GM19395 (cell line): ENCODE measurements at regions not wholly inside any gene's neighbourhood (a gene's known extent, or its start where the extent isn't known, plus 50 kb on each side); places are given as distances from the start of the nearest gene placed in this dataset.
A peak's percentile ranks its signal among the peaks of the same experiment; 100 is the strongest.
"Not testable (repeated sequence)": the region's sequence is repeated elsewhere in the genome, so short reads cannot be mapped to it uniquely, and the experiment has no call there.

Experiments used
- ATAC-seq: cut with Tn5 transposase; IDR thresholded peaks from one replicate; pipeline ENCODE4 v1.9.1; 2021; ENCODE audit warnings: mild to moderate bottlenecking, moderate library complexity; ENCODE audit not compliant: unreplicated experiment

DNA sequence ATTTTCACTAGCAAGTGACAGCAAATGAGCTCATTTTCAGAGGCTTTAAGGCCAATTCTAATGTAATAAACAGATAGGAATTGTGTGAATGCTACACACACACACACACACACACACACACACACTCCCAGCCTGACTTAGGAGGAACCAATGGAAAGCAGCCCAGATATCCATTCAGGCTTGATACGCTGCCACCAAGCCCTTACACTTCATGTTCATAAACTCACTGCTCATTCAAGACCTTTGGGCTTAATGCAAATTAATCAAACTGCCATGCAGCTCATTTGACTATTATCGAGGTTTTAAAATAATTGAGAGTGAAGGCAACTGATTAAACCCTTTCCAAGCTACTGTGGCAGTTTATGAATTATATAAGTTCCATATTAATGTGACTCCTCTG is 298.9 kb upstream of the NCKAP5 start:
- ATAC-seq, result no peak

- no peak for ATAC-seq
Measured at GRCh38 chr2:133871545-133872209, 303.4 kb upstream of the NCKAP5 start.

- ATAC-seq, result no peak
Measured at GRCh38 chr2:133878326-133878725, 310.1 kb upstream of the NCKAP5 start.

- no peak for ATAC-seq
Measured at GRCh38 chr2:133879703-133880102, 311.4 kb upstream of the NCKAP5 start.

DNA sequence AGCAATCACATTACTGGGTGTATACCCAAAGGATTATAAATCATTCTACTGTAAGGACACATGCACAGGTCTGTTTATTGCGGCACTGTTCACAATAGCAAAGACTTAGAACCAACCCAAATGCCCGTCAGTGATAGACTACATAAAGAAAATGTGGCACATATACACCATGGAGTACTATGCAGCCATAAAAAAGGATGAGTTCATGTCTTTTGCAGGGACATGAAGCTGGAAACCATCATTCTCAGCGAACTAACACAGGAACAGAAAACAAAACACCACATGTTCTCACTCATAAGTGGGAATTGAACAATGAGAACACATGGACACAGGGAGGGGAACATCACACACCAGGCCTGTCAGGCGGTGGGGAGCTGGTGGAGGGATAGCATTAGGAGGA is 313.9 kb upstream of the NCKAP5 start:
- not testable (repeated sequence) for ATAC-seq

DNA sequence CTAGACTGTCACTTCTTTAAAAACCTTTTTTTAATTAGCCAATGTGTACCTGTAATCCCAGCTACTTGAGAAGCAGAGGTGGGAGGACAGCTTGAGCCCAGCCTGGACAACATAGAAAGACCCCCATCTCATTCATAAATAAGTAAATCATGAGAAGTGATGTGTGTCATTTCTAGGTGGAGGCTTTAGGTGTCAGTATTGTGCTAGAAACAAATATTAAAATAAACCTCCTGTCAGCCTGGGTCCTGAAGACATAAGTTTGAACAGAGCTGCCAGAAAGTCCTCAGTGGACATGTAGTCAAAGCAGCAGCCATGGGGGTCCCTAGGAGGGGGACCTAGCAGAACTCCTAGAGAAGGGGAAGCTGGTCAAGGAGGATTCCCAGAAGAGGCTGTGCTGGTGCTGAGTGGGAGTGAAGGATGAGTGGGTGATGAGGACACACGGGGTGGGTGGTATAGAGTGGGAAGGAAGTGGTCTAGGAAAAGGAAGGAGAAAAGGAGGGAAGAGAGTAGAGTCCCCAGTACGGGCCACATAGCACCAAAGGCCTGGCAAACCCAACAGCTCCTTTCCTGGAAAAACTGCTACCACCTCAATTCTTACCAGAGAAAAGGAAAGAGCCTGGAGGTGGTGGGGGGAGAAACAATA is 316.6 kb upstream of the NCKAP5 start:
- no peak for ATAC-seq

- ATAC-seq, result no peak
Measured at GRCh38 chr2:133885847-133886246, 317.6 kb upstream of the NCKAP5 start.

DNA sequence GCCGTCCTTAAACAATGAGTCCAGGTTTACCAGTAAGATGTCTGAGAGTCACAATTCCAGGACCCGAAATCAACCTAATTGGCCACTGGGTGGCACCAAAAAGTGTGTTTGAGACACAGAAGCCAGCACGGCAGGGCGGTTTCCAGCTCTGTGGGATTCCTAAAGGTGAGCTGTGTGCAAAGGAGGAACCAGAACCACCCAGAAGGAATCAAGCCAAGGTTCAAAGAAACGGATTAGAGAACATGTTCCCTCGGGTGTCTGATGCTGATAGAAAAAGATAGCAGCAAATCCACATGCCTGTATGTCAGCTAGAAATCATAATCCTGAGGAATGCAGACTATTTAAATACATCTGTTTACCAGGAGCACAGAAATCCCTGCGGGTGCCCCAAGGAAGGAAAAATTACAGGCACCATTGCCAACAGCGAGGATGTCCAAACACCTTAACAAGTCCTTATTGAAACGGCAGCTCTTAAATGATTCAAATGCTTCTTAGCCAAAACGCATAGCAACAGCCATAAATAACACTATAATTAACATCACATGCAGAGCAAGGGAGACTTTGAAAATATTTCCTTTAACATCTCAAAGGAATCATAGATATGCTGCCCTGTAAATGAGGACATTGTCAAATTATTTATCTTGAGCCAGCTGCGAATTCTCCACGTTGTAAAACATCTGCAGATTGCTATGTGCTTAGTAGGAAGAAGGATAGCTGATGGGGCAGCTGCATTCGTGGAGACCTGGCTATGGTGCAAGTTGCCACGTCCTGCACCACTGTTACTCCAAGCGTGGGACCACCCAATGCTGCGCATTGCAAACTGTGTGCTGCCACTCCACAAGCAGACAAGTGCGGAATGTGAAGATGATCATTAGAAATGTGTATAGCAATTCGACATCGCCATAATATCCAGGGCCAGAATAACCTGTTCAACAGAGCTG is 318.7 kb upstream of the NCKAP5 start:
- peak; percentile 81 for ATAC-seq

- no peak for ATAC-seq
Measured at GRCh38 chr2:133887676-133888040, 319.4 kb upstream of the NCKAP5 start.

DNA sequence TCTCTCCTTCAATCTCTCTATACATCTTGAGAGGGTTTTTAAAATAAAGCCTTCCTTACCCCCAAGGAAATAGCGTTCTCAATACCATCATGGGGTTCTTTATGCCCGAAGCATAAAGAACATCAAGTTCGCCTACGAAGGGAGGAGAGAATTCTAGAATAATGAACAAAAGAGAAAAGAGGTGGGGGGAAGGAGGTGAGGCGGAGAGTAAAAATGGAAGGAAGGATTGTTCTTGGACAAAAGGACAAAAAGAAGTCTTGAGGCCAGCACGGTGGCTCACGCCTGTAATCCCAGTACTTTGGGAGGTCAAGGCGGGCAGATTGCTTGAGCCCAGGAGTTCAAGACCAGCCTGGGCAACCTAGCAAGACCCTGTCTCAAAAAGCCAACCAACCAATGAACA is 319.8 kb upstream of the NCKAP5 start:
- no peak for ATAC-seq

- ATAC-seq, result no peak
Measured at GRCh38 chr2:133888621-133889219, 320.5 kb upstream of the NCKAP5 start.

DNA sequence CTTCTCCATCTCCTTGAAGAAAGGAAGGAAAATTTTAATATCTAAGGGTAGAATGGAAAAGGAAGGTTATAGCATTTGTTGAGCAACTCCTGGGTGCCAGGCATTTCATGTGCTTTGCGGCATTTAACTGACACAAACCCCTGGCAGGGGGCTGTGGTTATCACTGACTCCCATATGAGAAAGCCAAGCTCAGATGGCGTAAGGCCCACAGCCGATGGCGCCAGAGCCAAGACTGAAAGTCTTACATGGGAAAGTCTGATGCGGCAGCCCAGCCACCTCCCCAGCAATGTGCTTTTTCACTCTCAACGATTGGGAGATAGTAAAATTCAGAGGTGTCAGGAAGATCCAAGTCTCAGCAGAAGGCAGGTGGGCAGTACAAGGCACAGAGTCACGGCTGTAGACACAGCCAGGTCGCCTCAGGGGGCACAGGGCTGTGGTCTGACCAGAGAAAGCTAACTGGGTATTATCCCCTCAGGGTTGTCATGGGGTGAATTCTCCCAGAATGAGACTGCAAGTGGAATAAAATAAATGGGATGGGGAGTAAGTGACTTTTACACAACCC is 324.2 kb upstream of the NCKAP5 start:
- no peak for ATAC-seq

DNA sequence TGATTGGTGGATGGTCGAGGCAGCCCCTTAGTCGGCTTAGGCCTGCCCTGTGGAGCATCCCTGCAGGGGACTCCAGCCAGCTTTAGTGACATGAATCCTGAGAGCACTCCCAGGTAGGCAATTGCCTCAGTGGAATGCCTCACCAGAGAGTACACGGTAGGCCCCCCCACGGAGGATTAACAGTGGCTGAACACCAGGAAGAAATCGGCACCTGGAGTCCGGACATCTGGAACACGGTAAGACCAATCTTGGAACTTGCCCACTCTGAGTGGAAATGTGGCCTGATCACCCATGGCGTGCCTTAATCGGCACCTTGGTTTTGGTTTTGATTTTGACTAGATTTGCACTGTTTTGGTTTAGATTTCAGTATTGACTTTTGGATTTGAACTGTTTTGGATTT is 326.2 kb upstream of the NCKAP5 start:
- ATAC-seq, result no peak

GRCh38 chr2:133897838-133898237 is 329.6 kb upstream of the NCKAP5 start:
- not testable (repeated sequence) for ATAC-seq

DNA sequence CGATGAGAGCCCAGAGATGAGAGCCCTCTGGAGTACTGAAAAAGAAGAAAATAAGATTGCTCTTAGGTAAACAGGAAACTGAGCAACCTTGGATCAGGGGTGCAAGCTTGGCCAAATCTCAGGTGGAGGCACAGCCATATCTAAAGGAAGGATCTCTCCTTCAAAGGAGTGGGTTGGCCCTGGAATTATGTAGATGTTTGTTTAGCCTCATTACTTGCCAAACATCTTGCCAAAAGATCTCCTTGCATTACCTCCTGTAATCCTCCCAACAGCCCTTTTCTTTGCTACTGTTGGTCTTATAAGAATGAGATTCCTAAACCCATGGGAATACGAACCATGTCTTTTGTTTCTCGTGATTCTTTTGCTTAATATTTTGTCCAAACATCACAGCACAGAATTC is 332.6 kb upstream of the NCKAP5 start:
- no peak for ATAC-seq

DNA sequence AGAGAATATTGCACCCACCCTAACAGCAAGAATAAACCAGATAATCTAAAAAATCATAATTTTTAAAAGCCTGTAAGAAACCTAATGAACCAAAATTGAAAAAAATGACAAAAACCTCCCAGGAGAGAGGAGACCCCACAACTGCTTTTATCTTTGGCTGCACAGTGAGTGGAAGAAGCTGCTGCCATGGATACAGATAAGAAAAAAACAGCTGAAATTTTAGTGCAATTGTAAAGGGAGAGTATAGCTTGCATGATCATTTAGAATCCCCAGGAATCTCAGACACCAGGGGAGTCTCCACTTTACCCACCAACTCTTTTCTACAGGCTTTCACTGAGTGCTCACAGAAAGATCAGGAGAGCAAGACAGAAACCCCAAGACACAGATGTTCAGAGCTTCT is 338.1 kb upstream of the NCKAP5 start:
- no peak for ATAC-seq

DNA sequence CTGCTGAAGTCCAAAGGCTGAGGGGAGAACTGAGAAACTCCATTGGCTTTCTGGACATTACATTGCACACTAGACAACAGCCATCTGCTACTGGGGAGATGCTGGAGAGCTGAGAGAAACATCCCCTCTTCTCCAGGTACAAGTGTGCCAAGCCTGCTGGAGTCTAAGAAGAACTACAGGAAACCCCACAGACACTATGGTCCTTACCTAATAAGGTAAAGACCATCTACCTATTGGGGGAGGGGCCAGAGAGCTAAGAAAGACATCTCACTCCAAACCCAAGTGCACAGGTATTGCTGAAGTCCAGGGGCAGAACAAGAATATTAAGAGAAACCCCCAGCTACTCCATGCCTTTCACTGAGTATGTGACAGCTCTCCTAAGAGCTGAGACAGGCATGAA is 338.7 kb upstream of the NCKAP5 start:
- ATAC-seq, result no peak

DNA sequence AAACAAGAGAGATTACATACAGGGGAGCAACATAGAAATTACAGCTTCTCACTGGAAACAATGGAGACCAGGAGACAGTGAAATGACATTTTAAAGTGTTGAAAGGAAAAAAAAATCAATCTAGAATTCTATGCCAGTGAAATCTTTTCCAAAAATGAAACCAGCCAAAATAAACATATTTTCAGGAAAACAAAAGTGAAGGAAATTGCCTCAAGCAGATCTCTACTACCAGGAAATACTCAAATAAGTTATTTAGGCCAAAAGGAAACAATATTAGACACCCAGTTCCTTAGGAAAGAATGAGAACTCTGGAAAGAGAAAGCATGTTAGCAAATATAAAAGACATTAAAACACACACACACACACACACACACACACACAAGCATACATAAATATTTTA is 339.9 kb upstream of the NCKAP5 start:
- ATAC-seq, result no peak

GRCh38 chr2:133918141-133918540 is 335.7 kb upstream of the MGAT5 start:
- ATAC-seq, result no peak

- ATAC-seq, result no peak
Measured at GRCh38 chr2:133919285-133919684, 334.6 kb upstream of the MGAT5 start.

GRCh38 chr2:133927894-133928293 is 326.0 kb upstream of the MGAT5 start:
- no peak for ATAC-seq
